ENCODE measurements at regions not wholly inside any gene's neighbourhood (a gene's known extent, or its start where the extent isn't known, plus 50 kb on each side); places are given as distances from the start of the nearest gene placed in this dataset.

DNA sequence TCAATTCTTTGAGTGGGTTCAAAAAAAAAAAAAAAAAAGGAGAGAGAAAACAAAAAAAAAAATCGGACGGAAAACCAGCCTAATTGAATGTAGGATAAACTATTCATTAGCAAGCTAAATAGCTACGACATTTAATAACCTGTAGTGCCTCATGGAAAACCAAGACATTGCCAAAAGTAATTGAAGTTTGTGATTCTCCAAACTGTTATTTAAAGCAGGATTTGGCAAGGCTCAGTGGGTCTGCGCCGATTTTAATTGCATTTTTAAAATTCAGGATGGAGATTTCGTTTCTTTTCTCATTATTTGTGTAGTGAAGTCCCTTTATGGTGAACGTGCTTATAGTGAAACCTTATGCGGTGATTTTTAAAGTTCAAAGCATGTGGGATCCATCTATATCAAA, 127.2 kb upstream of the NFIB start:
- Mint-ChIP-seq H3K27ac (no peak overlapping the region), H3K4me1 (no peaks in the 10 kb centered on the region), H3K27me3 (no peaks in the 10 kb centered on the region), H3K4me3 (no peak overlapping the region), H3K36me3 (no peaks in the 10 kb centered on the region), H3K9me3 (peaks cover 0 to 6% (median 1%) of the 10 kb centered on the region in 7 donors)
- DNase-seq (no peak), ATAC-seq (ENCODE audit: low read depth in 2 of 2) (no peak)
- Histone ChIP-seq H3K36me3 (ENCODE audit: control insufficient read depth, insufficient read depth, low read length) (no peaks in the 10 kb centered on the region), H3K27ac (ENCODE audit: insufficient read depth, low read length, poor library complexity, severe bottlenecking) (no peak overlapping the region), H3K9me3 (ENCODE audit: control insufficient read depth in 2 of 2, low read length in 2 of 2) (no peaks in the 10 kb centered on the region), H3K4me1 (ENCODE audit: control insufficient read depth, insufficient read depth, low read length, poor library complexity, severe bottlenecking) (no peaks in the 10 kb centered on the region), H3K4me3 (ENCODE audit: low read depth, low read length) (no peak overlapping the region), H3K27me3 (ENCODE audit: control insufficient read depth, insufficient read depth, low read length) (no peaks in the 10 kb centered on the region)

DNA sequence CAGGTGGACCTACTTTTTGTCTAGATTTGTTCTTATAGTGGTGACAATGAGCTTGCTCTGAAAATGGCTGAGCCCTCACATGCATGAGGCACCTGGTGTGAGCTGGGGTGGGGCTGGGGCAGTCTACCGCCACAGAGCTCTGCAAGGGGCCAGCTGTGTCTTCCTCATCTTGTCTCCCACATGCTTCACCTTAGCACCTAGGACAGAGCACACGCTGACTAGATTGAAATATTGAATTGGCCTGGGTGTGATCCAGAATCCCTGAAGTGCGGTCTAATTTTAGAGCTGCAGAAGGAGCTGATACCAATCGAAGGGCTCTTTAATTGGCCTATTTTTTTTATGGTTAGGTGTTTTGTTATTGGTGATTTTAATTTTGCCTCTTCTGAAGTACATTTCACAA, 126.1 kb upstream of the NFIB start:
- no peak for DNase-seq
- Mint-ChIP-seq H3K27ac (no peak overlapping the region), H3K4me3 (no peak overlapping the region), H3K9me3 (peaks cover 0 to 6% (median 1%) of the 10 kb centered on the region in 7 donors), H3K36me3 (no peaks in the 10 kb centered on the region), H3K27me3 (no peaks in the 10 kb centered on the region), H3K4me1 (no peaks in the 10 kb centered on the region)
- no peak for ATAC-seq (ENCODE audit: low read depth in 2 of 2)
- H3K4me1 ChIP-seq (ENCODE audit: control insufficient read depth, insufficient read depth, low read length, poor library complexity, severe bottlenecking), result no peaks in the 10 kb centered on the region
- no peak overlapping the region for H3K4me3 ChIP-seq (ENCODE audit: low read depth, low read length)
- no peaks in the 10 kb centered on the region for H3K9me3 ChIP-seq (ENCODE audit: control insufficient read depth in 2 of 2, low read length in 2 of 2)
- no peaks in the 10 kb centered on the region for H3K36me3 ChIP-seq (ENCODE audit: control insufficient read depth, insufficient read depth, low read length)
- H3K27ac ChIP-seq (ENCODE audit: insufficient read depth, low read length, poor library complexity, severe bottlenecking), result no peak overlapping the region
- no peaks in the 10 kb centered on the region for H3K27me3 ChIP-seq (ENCODE audit: control insufficient read depth, insufficient read depth, low read length)

DNA sequence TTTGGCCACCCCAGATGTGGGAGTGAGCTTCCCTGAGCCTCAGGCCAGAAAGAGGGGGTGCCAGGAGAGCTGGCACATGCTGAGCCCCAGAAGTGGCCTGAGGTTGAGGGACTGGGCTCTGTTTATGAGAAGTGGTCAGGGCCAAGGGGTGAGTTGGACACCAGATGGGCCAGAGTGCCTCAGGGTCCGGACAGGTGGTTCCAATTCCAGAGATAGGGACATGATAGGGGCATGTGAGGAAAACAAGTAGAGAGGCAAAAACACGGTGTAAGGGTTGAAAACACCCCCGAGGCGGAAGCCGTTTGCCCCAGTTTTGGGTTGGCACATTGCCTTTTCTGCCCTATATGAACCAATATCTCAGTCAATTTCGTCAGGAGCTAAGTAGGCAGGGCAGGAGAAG, 125.6 kb upstream of the NFIB start:
- no peaks in the 10 kb centered on the region for H3K27me3 Mint-ChIP-seq
- H3K4me1 Mint-ChIP-seq, result no peaks in the 10 kb centered on the region
- no peak for ATAC-seq (ENCODE audit: low read depth in 2 of 2)
- Histone ChIP-seq H3K9me3 (ENCODE audit: control insufficient read depth in 2 of 2, low read length in 2 of 2) (no peaks in the 10 kb centered on the region), H3K4me3 (ENCODE audit: low read depth, low read length) (no peak overlapping the region), H3K4me1 (ENCODE audit: control insufficient read depth, insufficient read depth, low read length, poor library complexity, severe bottlenecking) (no peaks in the 10 kb centered on the region), H3K27me3 (ENCODE audit: control insufficient read depth, insufficient read depth, low read length) (no peaks in the 10 kb centered on the region), H3K36me3 (ENCODE audit: control insufficient read depth, insufficient read depth, low read length) (no peaks in the 10 kb centered on the region), H3K27ac (ENCODE audit: insufficient read depth, low read length, poor library complexity, severe bottlenecking) (no peak overlapping the region)
- H3K4me3 Mint-ChIP-seq, result no peak overlapping the region
- no peaks in the 10 kb centered on the region for H3K36me3 Mint-ChIP-seq
- H3K27ac Mint-ChIP-seq, result no peak overlapping the region
- H3K9me3 Mint-ChIP-seq, result peaks cover 0 to 6% (median 1%) of the 10 kb centered on the region in 7 donors
- DNase-seq, result no peak

DNA sequence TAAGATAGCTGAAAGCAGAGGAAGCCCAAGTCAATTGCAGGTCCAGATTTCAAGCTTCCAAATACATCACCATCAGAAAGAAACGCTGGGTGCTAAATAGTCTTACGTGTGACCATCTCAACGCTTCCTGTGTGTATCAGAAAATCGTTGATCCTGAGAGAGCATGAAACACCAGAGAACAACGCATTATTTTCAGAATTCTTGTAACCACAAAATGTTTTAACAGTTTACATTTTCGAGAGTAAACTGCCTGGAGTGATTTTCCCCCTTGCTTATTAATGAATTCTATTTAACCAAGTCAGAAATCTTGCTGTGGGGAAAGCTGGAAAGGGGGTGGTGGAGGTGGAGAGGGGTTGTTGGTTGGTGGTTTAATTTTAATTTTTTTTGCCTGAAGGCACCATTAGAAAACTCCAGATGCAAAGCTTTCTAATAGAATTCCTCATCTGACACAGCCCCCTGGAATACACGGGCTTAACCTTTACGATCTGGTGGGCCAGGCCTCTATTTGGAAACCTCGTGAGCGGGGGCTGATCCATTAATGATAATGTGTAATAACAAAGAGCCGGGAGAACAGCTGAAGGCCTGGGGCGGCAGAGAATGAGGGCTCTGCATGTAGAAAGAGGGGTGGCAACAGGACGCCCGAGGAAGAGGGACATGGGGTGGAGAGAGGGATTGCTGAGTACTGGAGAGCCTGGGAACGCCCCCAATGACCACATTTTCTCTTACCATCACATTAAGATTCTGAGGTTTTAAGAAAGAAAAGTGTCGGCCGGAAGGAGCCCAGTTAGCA, 124.5 kb upstream of the NFIB start:
- Mint-ChIP-seq H3K4me3 (no peak overlapping the region), H3K36me3 (no peaks in the 10 kb centered on the region), H3K27ac (no peak overlapping the region), H3K9me3 (peaks cover 0 to 5% (median under 1%) of the 10 kb centered on the region in 7 donors), H3K27me3 (no peaks in the 10 kb centered on the region), H3K4me1 (no peaks in the 10 kb centered on the region)
- no peak overlapping the region for H3K4me3 ChIP-seq (ENCODE audit: low read depth, low read length)
- no peaks in the 10 kb centered on the region for H3K36me3 ChIP-seq (ENCODE audit: control insufficient read depth, insufficient read depth, low read length)
- H3K27ac ChIP-seq (ENCODE audit: insufficient read depth, low read length, poor library complexity, severe bottlenecking), result no peak overlapping the region
- H3K4me1 ChIP-seq (ENCODE audit: control insufficient read depth, insufficient read depth, low read length, poor library complexity, severe bottlenecking), result no peaks in the 10 kb centered on the region
- no peaks in the 10 kb centered on the region for H3K9me3 ChIP-seq (ENCODE audit: control insufficient read depth in 2 of 2, low read length in 2 of 2)
- DNase-seq (no peak), ATAC-seq (ENCODE audit: low read depth in 2 of 2) (no peak)
- no peaks in the 10 kb centered on the region for H3K27me3 ChIP-seq (ENCODE audit: control insufficient read depth, insufficient read depth, low read length)

DNA sequence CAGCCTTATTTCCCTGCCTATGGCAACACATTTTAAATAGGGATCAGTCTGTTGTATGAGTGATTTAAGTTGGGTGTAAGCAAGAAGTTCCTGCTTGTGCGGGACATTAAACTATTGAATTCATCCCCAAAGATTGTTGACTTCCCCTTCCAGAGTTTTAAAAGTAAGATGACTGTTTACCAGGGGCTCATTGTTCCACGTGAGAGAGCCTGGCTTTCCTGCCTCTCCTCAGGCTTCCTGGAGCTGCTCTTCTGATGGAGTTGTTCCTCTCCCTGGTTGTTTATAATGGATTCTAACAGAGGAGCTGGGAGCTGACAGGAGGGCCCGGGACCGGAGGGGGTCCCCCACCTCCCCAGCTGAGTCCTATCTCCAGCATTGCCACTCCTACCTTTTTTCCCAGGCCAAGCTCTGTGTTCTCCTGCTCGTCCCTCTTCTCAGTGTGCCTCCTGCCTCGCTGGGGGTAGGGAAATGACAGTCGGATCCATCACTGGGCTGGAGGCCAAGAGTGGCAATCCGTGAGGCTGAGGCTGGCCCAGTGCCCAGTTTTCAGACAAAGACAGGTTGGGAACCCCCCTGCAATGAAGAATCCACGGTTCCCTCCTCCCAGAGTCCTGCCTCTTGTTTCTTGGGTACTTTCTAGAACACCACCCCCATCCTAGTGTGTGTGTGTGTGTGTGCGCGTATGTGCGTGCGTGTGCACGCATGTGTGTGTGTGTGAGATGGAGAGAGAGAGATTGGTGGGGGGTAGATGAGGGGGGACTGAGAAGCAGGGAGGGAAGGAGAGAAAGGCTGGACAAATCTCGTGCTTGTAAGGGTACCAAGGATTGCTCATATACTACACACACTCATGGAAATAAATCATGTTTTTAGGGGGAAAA, 123.7 kb upstream of the NFIB start:
- Histone ChIP-seq H3K9me3 (ENCODE audit: control insufficient read depth in 2 of 2, low read length in 2 of 2) (no peaks in the 10 kb centered on the region), H3K4me3 (ENCODE audit: low read depth, low read length) (no peak overlapping the region), H3K27ac (ENCODE audit: insufficient read depth, low read length, poor library complexity, severe bottlenecking) (no peak overlapping the region), H3K4me1 (ENCODE audit: control insufficient read depth, insufficient read depth, low read length, poor library complexity, severe bottlenecking) (no peaks in the 10 kb centered on the region), H3K27me3 (ENCODE audit: control insufficient read depth, insufficient read depth, low read length) (no peaks in the 10 kb centered on the region), H3K36me3 (ENCODE audit: control insufficient read depth, insufficient read depth, low read length) (no peaks in the 10 kb centered on the region)
- Mint-ChIP-seq H3K4me3 (no peak overlapping the region), H3K27me3 (no peaks in the 10 kb centered on the region), H3K27ac (no peak overlapping the region), H3K36me3 (no peaks in the 10 kb centered on the region), H3K9me3 (peaks cover 0 to 2% (median 0%) of the 10 kb centered on the region in 7 donors), H3K4me1 (no peaks in the 10 kb centered on the region)
- ATAC-seq (ENCODE audit: low read depth in 2 of 2), result no peak
- no peak for DNase-seq

DNA sequence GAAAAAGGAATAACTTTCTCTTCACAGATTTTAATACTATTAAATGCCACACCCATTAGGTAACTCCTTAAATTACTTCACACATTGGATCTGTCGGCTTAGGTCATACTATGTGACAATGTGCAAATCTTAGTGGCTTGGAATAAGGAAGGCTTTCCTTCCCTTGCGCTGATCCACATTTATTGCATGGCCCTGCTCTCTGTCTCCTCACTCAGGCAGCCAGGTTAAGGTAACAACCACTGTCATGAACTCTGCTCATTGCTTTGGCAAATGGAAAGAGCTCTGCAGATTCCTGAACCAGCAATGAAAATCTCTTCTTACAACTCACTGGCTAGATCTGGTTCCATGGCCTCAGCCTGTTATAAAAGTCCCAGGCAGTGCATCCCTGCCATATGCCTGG, 121.9 kb upstream of the NFIB start:
- H3K9me3 ChIP-seq (ENCODE audit: control insufficient read depth in 2 of 2, low read length in 2 of 2), result no peaks in the 10 kb centered on the region
- H3K36me3 ChIP-seq (ENCODE audit: control insufficient read depth, insufficient read depth, low read length), result no peaks in the 10 kb centered on the region
- ATAC-seq (ENCODE audit: low read depth in 2 of 2) (no peak), DNase-seq (no peak)
- H3K4me3 ChIP-seq (ENCODE audit: low read depth, low read length), result no peak overlapping the region
- no peaks in the 10 kb centered on the region for H3K27me3 ChIP-seq (ENCODE audit: control insufficient read depth, insufficient read depth, low read length)
- Mint-ChIP-seq H3K36me3 (no peaks in the 10 kb centered on the region), H3K4me3 (no peak overlapping the region), H3K27me3 (no peaks in the 10 kb centered on the region), H3K27ac (no peak overlapping the region), H3K9me3 (peaks cover 0 to 2% (median 0%) of the 10 kb centered on the region in 7 donors), H3K4me1 (no peaks in the 10 kb centered on the region)
- H3K4me1 ChIP-seq (ENCODE audit: control insufficient read depth, insufficient read depth, low read length, poor library complexity, severe bottlenecking), result no peaks in the 10 kb centered on the region
- H3K27ac ChIP-seq (ENCODE audit: insufficient read depth, low read length, poor library complexity, severe bottlenecking), result no peak overlapping the region

DNA sequence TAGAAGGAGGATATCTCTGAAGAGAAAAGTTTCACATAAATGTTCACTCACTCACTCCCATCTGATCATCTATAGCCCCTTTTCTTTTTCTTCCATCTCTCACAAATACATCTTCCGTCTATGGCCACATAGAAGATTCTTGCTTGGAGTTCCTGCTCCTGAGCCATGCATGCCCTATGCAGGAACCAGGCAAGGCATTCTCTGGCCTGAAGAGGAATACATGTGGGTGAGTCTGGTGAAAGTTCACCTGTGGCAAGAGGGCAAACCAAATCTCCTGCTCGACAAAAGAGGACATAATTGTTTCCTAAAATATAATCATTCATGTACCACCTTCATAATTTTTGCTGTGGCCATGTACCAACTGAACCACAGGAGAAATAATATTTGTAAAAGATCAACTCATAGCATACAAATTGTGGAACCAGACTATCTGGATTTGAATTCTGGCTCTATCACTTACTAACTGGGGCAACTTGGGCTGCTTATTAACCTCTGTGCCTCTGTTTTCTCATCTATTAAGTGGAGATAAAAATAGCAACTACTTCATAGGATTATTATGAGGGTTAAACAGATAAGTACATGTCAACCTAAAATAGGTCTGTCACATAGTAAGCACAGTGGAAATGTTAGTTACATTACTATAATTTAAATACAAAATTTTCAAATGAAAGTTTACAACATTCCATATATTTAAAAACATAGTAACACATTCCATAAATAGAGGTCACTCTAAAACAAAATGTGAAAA, 121.2 kb upstream of the NFIB start:
- DNase-seq (no peak), ATAC-seq (ENCODE audit: low read depth in 2 of 2) (no peak)
- Mint-ChIP-seq H3K4me1 (no peaks in the 10 kb centered on the region), H3K9me3 (peaks cover 0 to 2% (median 0%) of the 10 kb centered on the region in 7 donors), H3K36me3 (no peaks in the 10 kb centered on the region), H3K27me3 (no peaks in the 10 kb centered on the region), H3K4me3 (no peak overlapping the region), H3K27ac (no peak overlapping the region)
- H3K27ac ChIP-seq (ENCODE audit: insufficient read depth, low read length, poor library complexity, severe bottlenecking), result no peak overlapping the region
- no peak overlapping the region for H3K4me3 ChIP-seq (ENCODE audit: low read depth, low read length)
- no peaks in the 10 kb centered on the region for H3K9me3 ChIP-seq (ENCODE audit: control insufficient read depth in 2 of 2, low read length in 2 of 2)
- H3K27me3 ChIP-seq (ENCODE audit: control insufficient read depth, insufficient read depth, low read length), result no peaks in the 10 kb centered on the region
- no peaks in the 10 kb centered on the region for H3K36me3 ChIP-seq (ENCODE audit: control insufficient read depth, insufficient read depth, low read length)
- H3K4me1 ChIP-seq (ENCODE audit: control insufficient read depth, insufficient read depth, low read length, poor library complexity, severe bottlenecking), result no peaks in the 10 kb centered on the region
